Vagina (tissue), 2 donors: ENCODE measurements at regions not wholly inside any gene's neighbourhood (a gene's known extent, or its start where the extent isn't known, plus 50 kb on each side); places are given as distances from the start of the nearest gene placed in this dataset.

Source experiments
- DNase-seq, 2 donors: peaks; one replicate each; pipeline ENCODE4 v3.0.0-alpha.2; 2017; ENCODE audit errors: extremely low spot score in 2 of 2
- H3K27ac ChIP-seq: fragments of 200-600 bp; sonication (generic); one replicate; pipeline ENCODE4 v1.5.1; 2019
- H3K27me3 ChIP-seq: fragments of 200-600 bp; sonication (generic); one replicate; pipeline ENCODE4 v1.5.1; 2019
- H3K36me3 ChIP-seq, 2 donors: fragments of 200-600 bp; sonication (generic); one replicate each; pipeline ENCODE4 v1.5.1; 2017 to 2019
- H3K4me1 ChIP-seq: fragments of 200-600 bp; sonication (generic); one replicate; pipeline ENCODE4 v1.5.1; 2019
- H3K4me3 ChIP-seq, 2 donors: fragments of 200-600 bp; sonication (generic); 1 replicate in 1 of 2; 2 replicates in 1 of 2; pipeline ENCODE4 v1.5.1; 2016 to 2019
- H3K9me3 ChIP-seq: fragments of 200-600 bp; sonication (generic); one replicate; pipeline ENCODE4 v1.5.1; 2019
- POLR2A ChIP-seq, 2 donors: fragments of 450-650 bp; IDR thresholded peaks; one replicate each; pipeline ENCODE4 v1.6.1; 2017; ENCODE audit warnings: antibody characterized with exemption in 2 of 2, mild to moderate bottlenecking in 2 of 2, moderate library complexity in 2 of 2
- POLR2AphosphoS5 ChIP-seq, 2 donors: sonication (generic); formaldehyde crosslinking; IDR thresholded peaks; one replicate each; pipeline ENCODE4 v1.9.0; 2017; ENCODE audit warnings: antibody characterized with exemption in 2 of 2, mild to moderate bottlenecking in 2 of 2, low read depth in 1 of 2; ENCODE audit not compliant: insufficient read depth in 1 of 2
- intact Hi-C: fragments of 100-400 bp; cut with DNase I; formaldehyde crosslinking; loops from one replicate; pipeline ENCODE4 v1.15.1; 2023
- TF ChIP-seq, protein P1 (sequence below), 3 experiments: fragments of 450-650 bp in 2 of 3; fragments of 200-600 bp in 1 of 3; sonication (generic) in 1 of 3; IDR thresholded peaks; one replicate each; pipeline ENCODE4 v1.5.1; 2017 to 2019; ENCODE audit warnings: antibody characterized with exemption in 3 of 3, mild to moderate bottlenecking in 2 of 3, moderate library complexity in 2 of 3

DNA sequence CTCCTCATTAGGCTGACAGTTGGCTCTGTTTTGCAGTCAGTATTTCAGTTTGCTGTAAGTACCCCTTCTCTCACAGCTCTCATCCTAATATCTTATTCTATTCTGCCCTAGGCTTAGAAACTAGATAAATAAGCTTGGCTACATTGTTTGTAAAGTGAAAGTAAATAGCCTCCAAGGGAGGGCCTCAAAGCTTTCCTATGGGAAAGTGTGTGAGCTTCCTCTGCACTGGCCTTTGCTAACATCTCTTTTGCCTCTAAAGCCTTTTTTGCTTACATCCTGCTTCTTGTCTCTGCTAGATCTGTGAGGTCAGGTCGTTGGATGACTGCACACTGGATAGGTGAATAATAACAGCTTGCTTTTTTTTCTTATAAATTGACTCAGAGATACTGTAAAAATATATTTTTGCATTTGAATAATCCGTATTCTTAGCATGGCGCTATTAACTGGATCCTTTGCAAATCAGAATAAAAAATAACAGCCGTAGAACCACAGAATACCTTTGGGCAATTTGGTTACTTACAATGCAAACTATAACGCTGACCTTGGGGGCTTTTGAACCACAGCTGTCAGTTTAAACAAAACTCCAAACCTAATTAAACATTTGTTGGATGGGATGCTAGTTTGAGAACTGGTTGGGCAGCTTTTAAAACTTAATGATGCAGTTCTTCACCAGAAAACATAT, 55.1 kb downstream of the TTC6 start:
- no peak for TF ChIP-seq POLR2AphosphoS5 (IDR thresholded peaks at IDR 0.05; ENCODE audit: insufficient read depth in 1 of 2, low read depth in 1 of 2)
- TF ChIP-seq, protein P1, sequence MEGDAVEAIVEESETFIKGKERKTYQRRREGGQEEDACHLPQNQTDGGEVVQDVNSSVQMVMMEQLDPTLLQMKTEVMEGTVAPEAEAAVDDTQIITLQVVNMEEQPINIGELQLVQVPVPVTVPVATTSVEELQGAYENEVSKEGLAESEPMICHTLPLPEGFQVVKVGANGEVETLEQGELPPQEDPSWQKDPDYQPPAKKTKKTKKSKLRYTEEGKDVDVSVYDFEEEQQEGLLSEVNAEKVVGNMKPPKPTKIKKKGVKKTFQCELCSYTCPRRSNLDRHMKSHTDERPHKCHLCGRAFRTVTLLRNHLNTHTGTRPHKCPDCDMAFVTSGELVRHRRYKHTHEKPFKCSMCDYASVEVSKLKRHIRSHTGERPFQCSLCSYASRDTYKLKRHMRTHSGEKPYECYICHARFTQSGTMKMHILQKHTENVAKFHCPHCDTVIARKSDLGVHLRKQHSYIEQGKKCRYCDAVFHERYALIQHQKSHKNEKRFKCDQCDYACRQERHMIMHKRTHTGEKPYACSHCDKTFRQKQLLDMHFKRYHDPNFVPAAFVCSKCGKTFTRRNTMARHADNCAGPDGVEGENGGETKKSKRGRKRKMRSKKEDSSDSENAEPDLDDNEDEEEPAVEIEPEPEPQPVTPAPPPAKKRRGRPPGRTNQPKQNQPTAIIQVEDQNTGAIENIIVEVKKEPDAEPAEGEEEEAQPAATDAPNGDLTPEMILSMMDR (IDR thresholded peaks at IDR 0.05): no peak
- no peaks in the 10 kb centered on the region for H3K9me3 ChIP-seq
- H3K4me3 ChIP-seq: no peak overlapping the region
- no peaks in the 10 kb centered on the region for H3K4me1 ChIP-seq
- H3K36me3 ChIP-seq: no peaks in the 10 kb centered on the region
- intact Hi-C loops: no loop called here
- H3K27ac ChIP-seq: no peak overlapping the region
- no peaks in the 10 kb centered on the region for H3K27me3 ChIP-seq
- no peak for DNase-seq

DNA sequence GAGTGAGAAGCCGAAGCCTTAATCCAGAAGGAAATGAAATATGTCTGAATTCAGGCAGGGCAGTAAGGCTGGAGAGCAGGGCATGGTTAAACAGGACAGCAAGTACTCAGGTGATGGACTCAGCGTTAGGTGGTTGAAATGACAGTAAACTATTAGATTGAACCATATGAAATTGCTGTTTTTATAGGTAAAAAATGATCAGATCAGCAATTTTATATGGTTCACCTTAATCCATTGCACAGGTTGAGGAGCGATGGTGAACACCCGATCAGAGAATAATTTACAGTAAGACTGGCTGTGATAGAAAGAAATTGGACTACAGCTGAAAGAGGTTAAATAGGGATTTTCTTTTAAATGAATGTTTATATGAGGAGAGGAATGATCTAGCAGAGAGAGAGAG, 56.6 kb downstream of the TTC6 start:
- no peak for TF ChIP-seq POLR2AphosphoS5 (IDR thresholded peaks at IDR 0.05; ENCODE audit: insufficient read depth in 1 of 2, low read depth in 1 of 2)
- TF ChIP-seq, protein P1 (IDR thresholded peaks at IDR 0.05): no peak
- TF ChIP-seq POLR2A (IDR thresholded peaks at IDR 0.05): no peak

DNA sequence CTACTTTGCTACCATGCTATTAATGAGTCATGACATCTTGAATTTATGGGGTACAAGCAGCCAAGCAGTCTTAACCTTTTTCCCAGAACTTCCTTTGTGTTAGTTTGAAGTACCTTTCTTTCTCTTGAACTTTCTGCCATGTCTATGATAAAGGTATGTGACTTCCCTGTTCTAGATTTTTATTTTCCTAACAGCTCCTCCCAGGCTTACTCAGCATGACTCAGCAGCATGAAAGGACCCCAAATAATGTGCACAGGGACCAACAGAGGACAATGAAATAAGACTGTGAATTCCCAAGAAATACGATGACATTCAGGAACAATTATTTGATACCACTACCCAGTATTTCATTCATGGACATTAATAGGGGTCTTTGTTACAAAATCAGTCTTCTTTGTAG, 60.0 kb downstream of the TTC6 start:
- intact Hi-C loops: no loop called here
- no peaks in the 10 kb centered on the region for H3K4me1 ChIP-seq
- no peak overlapping the region for H3K4me3 ChIP-seq
- TF ChIP-seq POLR2A (IDR thresholded peaks at IDR 0.05) (no peak), POLR2AphosphoS5 (IDR thresholded peaks at IDR 0.05; ENCODE audit: insufficient read depth in 1 of 2, low read depth in 1 of 2) (no peak)
- TF ChIP-seq, protein P1 (IDR thresholded peaks at IDR 0.05): no peak
- H3K9me3 ChIP-seq: no peaks in the 10 kb centered on the region
- no peaks in the 10 kb centered on the region for H3K27me3 ChIP-seq
- no peak for DNase-seq
- H3K36me3 ChIP-seq: no peaks in the 10 kb centered on the region
- H3K27ac ChIP-seq: no peak overlapping the region

More for the DNA sequence above, 56.6 kb downstream of the TTC6 start:
- H3K4me1 ChIP-seq: no peaks in the 10 kb centered on the region
- H3K36me3 ChIP-seq: no peaks in the 10 kb centered on the region
- H3K9me3 ChIP-seq: no peaks in the 10 kb centered on the region
- H3K4me3 ChIP-seq: no peak overlapping the region
- no peak for DNase-seq
- intact Hi-C loops: no loop called here
- H3K27ac ChIP-seq: no peak overlapping the region
- H3K27me3 ChIP-seq: no peaks in the 10 kb centered on the region

DNA sequence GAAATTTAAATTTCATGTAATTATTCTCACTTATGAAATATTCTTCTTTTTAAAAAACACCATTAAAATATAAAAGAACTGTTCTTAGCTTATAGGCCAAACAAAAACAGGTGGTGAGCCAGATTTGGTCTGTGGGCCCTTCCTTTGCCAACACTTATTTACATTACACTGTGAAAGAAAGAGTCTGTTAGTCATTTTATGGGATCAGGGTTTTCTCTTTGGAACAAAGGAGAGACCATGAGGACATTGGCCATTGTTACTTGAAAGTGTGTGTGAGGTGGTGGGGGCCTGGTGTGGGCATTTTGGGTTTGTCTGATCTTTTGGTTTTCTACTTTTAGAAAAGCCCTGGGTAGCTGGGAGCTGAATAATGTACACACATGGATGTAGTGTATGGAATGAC, 62.7 kb downstream of the TTC6 start:
- Histone ChIP-seq H3K27me3 (no peaks in the 10 kb centered on the region), H3K9me3 (peaks cover 10% of the 10 kb centered on the region), H3K27ac (no peak overlapping the region), H3K36me3 (no peaks in the 10 kb centered on the region), H3K4me3 (no peak overlapping the region), H3K4me1 (no peaks in the 10 kb centered on the region)
- intact Hi-C loops: no loop called here
- no peak for DNase-seq
- TF ChIP-seq POLR2AphosphoS5 (IDR thresholded peaks at IDR 0.05; ENCODE audit: insufficient read depth in 1 of 2, low read depth in 1 of 2): no peak

DNA sequence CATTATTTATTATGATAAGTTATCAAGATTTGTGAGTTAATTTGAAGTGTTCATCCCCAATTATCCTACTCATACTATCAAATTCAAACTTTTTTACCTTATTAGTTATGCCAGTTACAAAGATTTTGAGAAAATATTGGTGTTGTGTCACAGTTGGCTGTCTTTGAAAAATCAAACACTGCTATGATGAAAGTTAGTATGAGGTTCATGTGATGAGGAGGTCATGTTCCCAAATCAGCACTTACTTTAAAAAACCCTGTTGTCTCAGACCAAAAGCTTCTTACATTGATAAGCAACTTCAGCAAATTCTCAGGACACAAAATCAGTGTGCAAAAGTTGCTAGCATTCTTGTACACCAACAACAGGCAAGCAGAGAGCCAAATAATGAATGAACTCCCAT, 68.1 kb downstream of the TTC6 start:
- DNase-seq: no peak
- H3K36me3 ChIP-seq: no peaks in the 10 kb centered on the region
- no peak for TF ChIP-seq POLR2A (IDR thresholded peaks at IDR 0.05)
- TF ChIP-seq, protein P1 (IDR thresholded peaks at IDR 0.05): no peak
- TF ChIP-seq POLR2AphosphoS5 (IDR thresholded peaks at IDR 0.05; ENCODE audit: insufficient read depth in 1 of 2, low read depth in 1 of 2): no peak
- no peak overlapping the region for H3K4me3 ChIP-seq
- H3K4me1 ChIP-seq: no peaks in the 10 kb centered on the region
- peaks cover 10% of the 10 kb centered on the region for H3K9me3 ChIP-seq
- no peaks in the 10 kb centered on the region for H3K27me3 ChIP-seq
- H3K27ac ChIP-seq: no peak overlapping the region
- intact Hi-C loops: no loop called here
